GM21367 (cell line): ENCODE measurements at regions not wholly inside any gene's neighbourhood (a gene's known extent, or its start where the extent isn't known, plus 50 kb on each side); places are given as distances from the start of the nearest gene placed in this dataset.

ENCODE experiments used
- ATAC-seq: cut with Tn5 transposase; IDR thresholded peaks from one replicate; pipeline ENCODE4 v1.9.1; 2021; ENCODE audit not compliant: unreplicated experiment

DNA sequence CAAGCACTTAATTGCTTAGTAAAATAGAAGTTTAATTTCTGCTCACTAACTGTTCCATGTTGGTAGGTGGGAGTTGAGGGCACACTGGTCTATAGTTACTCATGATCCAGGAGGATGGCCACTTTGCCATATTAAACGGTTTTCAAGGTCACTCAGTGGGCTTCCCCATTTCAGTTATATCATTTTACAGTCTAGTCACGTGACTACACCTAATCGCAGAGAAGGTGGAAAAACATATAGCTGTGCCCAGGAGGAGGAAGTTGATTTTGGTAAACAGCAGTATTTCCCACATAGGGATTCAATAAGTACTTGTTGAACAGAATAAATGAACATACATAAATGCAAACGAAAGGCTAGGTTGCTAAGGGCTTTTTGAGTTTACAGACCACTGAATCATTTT, 541.1 kb upstream of the CAMK1G start:
- no peak for ATAC-seq

DNA sequence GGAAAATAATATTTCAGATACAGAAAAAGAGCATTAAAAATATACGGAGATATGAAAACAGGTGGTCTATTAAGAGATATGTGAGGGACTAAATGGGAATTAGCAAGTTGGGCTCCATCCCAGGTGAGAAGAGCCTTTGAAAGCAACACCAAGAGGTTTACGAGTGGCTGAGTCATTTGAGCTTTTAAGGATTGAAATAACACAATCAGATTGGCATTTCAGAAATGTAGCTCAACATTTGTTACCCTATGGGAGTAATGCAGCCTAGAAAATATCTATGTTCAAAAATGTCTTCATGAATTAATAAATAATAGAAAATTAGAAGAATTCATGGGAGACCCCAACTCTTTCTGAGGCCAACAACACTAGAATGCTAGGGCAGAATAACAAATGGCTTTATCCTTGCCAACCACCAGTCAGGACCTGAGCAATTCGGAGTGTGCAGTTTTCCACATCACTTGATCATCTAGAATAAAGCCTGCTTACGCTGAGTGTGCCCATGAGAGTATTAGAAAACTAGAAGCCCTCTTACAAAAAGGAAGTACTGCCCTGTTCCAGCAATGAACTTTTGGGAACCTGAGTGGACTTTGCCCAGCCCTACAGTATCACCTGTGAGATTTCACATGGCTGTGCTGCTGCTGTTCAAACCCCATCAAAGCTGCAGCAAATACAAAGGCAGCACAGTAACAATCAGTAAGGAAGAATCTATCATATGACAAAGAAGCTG, 538.0 kb upstream of the CAMK1G start:
- no peak for ATAC-seq

DNA sequence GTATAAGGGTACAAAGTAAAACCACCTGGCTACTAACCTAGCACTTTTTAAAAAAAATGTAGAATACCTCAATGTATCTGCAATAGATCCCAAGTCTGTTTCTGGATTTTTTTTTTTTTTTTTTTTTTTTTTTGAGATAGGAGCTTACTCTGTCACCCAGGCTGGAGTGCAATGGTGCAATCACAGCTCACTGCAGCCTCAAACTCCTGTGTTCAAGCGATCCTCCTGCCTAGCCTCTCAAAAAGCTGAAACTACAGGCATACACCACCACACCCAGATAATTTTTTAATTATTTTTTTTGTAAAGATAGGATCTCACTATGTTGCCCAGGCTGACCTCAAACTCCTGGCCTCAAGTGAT, 537.5 kb upstream of the CAMK1G start:
- no peak for ATAC-seq

DNA sequence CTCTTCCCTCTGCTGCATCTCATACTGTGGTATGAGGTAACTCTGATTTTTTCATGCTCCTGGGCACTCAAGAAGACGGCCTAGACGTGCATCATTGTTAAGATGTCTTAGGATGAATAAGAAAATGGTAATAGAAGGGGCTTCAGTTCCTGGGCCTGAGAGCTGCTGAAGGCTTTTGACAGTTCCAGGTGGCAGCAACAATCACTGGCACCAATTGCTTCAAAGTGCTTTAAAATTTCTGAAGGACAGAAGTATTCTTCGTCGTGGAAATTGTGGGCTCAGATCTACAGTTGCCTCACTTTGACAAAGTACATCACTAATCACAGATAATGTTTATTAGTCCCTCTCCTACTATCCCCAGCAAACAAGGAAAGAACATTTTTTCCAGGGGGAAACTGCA, 536.6 kb upstream of the CAMK1G start:
- no peak for ATAC-seq

DNA sequence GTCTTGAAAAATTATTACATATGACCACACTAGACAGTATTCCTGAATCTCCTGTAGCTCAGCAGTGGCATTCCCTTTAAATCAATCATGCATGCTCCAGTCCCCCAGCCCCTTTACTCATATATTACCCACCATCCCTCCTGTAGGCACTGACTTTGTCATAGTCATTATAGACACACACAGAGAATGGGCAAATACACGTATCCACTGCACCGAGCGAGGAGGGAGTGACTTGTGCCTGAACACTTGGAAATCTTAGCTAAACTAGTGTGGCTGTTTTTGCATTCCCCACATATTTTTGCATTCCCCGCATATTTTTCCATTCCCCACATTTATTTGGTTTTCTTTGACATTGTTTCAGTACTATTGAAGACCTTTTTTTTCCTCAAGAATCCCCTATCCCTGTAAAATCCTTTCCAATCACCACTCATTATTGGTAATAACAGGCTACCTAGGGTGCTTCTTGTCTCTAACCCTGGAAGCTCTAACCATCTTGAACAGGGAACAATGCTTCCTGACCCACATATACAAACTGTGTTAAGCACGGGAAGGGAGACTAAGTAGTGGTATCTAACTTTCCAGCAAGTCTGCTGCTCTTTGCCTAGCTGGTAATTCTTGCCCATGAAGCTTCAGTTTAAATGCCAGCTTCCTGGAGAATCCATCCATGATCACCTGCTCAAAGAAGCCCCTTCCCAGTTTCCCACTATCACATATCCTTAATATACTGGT, 534.4 kb upstream of the CAMK1G start:
- ATAC-seq = no peak

DNA sequence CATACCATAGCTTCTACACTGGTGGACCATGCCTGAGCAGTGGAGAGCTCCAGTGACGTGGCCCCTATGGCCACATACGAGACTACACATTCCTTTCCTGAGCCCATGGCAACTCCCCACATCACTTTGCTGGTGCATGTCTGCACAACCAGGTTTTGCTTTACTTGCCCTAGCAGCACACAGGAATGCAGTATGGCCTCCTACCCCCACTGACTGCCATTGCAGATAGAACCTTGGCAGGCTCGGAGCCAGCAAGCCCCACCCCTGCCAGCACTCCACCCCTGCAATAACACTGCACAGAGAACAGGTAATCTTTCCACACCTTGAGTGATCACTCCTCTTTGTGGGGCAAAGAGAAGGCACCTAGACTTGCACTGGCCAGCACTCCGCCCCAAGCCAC, 531.9 kb upstream of the CAMK1G start:
- no peak for ATAC-seq

DNA sequence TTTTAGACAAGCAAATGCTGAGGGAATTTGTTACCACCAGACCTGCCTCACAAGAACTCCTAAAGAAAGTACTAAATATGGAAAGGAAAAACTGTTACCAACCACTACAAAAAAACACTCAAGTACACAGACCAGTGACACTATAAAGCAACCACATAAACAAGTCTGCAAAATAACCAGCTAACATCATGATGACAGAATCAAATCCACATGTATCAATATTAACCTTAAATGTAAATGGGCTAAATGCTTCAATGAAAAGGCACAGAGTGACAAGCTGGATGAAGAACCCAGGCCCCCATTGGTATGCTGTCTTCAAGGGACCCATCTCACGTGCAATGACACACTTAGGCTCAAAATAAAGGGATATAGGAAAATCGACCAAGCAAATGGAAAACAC, 529.9 kb upstream of the CAMK1G start:
- no peak for ATAC-seq

DNA sequence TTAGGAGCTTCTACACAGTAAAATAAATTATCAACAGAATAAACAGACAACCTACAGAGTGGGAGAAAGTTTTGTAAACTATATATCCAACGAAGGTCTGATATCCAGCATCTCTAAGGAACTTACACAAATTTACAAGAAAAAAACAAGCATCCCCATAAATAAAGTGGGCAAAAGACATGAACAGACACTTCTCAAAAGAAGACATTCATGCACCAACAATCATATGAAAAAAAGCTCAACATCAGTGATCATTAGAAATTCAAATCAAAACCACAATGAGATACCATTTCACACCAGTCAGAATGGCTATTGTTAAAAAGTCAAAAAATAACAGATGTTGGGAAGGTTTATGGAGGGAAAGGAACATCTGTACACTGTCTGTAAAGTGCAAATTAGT, 526.4 kb upstream of the CAMK1G start:
- ATAC-seq = no peak

DNA sequence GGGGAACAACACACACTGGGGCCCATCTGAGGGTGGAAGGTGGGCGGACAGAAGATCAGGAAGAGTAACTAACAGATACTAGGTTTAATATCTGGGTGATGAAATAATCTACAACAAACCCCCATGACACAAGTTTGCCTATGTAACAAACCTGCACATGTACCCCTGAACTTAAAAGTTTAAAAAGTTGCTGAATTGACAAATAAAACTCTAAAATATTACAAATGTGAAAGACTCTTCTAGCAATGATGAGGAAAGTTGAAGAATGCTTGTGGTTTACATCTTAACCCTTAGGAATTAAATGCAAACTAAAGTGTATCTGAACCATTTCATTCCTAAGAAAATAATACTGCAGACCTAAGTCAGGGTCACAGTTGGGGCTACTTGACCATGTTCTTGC, 525.6 kb upstream of the CAMK1G start:
- no peak for ATAC-seq

DNA sequence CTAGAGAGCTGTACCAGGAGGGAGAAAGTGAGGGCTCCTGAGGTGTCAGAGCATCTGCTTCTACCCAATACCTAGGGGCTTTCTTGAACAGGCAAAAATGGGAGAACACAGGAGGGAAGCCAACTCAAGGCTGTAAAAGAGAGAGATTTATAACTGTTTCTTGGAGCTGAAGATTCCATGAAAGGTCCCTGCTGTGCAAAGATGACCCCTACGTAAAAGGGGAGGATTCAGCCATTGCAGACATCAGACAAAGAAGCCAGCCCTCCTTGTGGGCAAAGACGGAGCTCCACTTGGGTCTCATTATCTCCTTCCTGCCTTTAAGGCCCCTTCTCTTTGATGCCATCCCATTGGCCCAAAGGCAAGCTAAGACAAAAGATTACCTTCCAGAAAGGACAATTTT, 524.1 kb upstream of the CAMK1G start:
- ATAC-seq = no peak

DNA sequence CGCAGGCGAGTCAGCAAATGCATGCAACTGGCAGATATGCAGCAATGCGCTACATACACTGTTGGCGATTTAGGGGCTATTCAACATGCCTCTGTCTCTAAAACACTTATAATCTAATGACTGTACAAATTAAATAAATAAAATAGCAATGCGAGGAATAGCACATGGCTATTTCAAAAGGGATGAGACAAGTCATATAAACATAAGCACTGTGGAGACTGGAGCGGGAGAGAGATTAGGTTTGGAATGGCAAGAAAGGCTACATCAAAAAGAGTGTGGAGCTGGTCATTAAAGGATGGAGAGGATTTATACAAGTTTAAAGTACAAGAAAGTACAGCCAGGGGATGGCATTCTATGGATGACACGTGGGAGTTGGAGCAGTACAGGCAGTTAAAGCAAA, 523.5 kb upstream of the CAMK1G start:
- ATAC-seq = no peak

DNA sequence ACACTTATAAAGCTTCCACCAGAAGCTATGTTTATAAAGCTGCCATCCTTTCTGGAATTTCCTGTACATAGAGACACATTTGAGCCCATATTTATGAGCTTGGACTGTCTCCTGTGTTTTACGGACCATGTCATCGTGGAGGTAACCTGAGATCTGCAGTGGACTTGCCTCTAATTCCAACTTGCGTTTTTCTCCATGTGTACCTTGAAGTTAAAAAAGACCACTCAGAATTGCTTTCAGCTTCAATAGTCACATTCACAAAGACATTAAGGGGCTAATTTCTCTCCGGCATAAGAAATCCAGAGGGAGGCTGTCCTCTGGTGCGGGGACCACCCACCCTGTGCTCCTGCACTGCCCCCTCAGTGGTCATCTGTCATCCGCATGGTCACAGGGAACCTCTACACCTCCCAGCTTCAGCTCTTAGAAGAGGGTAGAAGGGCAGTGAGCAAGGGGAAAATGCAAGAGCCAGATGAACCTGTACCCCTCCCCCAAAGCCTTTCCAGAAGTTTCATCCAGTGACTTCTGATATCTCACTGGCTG, 521.4 kb upstream of the CAMK1G start:
- no peak for ATAC-seq

DNA sequence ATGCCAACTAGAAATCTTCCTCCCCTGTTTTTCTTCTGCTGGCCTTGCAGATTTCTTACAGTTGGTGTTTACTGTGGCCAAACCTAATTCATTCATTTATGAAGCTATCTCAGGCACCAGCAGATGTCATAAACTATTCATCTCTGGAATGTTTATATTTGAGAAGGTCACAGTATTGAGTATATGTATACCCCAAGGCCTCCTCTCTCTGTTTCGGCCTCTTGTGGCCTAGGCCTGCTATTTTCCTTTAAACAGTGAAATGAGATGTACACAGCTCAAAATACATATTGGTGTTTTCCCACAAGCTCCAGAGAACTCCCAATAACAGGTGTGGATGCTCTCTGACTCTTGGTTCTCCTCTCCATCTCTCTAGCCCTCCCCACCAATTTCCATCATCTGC, 520.7 kb upstream of the CAMK1G start:
- no peak for ATAC-seq

DNA sequence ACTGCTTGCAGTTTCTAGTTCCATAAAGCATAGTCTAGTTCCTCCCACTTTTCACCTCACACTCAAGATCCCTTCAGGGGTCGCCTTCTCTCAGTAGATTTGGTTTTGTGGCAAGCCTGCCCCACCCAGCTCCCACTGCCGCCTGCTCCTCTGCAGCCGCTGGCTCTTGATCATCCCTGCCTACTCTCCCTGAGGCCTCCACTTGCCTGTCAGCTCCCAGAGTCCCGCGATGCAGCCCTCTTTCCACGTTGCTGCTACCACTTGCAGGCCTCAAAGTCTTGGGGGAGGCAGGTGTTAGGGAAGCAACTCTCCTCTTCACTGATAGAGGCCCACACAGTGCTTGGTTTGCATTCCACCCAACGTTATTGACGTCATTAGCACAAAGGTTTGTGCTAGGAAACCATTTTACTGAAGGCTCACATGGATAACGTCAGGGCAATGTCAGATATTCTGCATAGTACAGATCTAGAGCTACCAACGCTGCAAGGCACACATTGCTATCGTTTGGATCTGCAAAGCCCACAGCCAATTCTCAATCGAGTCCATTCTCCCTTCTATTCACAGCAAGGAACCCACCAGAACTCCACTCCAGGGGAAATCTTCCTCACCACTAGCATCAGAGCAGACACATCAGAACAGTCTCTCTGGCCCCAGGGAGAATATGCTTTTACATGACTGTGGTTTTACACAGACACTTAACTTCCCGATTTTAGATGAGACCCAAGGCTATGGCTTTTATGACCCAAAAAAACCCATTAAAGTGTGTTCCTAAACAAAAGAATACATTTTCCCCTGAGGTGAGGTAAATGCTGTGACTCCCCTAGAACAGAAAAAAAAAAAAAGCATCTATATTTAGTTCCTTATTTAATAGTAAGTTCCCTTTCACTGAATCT, 519.5 kb upstream of the CAMK1G start:
- ATAC-seq = no peak

DNA sequence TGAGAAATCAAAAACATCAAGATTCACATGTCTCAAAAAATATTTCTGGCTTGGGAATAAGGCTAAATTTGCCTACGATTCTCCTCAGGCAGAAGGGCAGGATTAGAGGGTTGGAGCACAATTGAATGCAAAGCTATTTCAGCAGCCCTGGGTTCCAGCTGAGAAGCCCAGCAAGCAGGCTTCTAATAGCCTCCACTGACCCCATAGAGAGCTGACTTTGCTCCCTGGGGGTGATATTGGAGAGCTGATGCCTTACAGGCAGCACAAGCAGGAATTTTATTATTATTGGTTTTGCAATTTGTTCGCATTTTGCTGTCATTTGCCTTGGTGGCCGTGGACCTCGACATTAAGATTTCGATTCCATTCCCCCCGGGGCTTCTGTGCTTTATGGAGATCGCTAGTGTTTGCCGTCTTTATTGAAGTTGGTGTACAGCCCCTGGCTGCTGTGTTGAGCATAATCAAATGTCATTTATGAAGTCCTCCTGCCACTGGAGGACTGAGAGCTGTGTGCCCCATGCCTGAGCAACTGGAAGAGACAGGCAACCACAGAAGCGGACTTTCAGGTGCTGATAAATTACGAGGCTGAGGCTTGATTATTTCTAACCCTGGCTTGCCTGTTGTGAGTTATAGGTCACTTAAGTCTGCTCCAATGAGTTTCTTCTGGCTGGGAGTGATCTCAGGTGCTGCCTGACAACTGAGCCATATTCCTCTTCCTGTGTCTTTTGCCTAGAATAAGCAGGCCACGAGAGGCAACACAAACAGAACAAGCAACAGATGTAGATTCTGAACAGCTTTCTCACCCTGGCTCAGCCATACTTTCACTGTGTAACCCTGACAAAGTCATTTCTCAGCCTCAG, 518.4 kb upstream of the CAMK1G start:
- ATAC-seq = no peak

DNA sequence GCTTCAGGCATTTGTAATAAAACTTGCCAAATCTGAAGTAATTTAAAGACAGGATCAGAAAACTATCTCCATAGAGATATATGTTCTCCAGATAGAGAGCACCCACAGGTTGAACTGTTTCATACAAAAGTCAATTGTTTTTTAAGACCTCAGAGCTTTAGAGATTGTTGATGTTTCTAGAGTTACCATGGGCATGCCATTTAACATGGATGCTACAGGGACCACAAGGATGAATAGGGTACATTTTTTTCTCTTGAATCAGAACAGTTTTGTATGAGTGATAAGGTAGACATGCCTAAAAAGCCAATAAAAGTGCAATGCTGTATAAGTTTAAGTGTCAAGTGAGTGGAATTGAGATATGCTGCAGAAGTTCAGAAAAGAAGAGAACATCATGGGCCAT, 511.0 kb upstream of the CAMK1G start:
- ATAC-seq = no peak

DNA sequence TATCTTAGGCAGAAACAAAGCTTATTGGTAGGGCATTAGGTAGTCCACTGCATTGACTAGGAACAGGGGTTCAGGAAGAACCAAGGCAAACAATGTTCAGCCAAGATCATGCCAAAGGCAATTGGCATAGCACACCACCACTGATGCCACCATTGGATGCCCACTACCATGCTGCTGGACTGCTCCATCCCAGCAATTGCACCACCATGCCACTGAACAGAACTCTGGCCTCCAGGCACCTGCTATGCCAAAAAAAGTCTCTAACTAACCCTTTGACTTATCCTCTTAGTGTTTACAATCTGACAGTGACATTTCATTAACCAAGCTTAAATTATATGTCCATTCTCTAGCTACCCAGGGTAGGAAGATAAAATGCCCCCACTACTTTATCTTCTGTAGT, 509.6 kb upstream of the CAMK1G start:
- no peak for ATAC-seq

DNA sequence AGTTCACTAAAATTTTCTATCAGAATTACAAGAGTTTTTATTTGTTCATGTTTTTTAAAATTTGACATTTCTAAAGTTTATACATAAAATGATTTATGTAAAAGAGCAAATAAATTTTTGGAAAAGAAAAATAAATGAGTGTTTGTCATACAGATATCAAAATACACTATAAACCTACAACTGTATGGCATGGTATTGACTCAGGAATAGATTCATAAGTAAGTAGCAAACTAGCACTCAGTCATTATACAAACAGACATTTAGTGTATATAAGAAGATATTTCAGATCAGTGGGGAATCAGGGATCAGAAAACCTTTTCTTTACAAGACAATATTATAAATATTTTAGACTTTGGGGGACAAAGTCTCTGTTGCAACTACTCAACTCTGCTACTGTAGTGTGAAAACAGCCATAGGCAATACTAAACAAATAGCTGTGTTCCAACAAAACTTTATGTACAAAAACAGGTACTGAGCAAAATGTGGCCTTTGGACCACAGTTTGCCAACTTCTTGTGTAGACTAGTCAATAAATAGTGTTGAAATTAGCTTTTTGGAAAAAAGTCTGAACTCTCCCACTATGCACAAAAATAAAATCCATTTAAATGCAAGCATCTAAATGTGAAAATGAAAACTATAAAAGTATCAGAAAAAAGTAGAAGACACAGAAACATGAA, 508.8 kb upstream of the CAMK1G start:
- no peak for ATAC-seq

DNA sequence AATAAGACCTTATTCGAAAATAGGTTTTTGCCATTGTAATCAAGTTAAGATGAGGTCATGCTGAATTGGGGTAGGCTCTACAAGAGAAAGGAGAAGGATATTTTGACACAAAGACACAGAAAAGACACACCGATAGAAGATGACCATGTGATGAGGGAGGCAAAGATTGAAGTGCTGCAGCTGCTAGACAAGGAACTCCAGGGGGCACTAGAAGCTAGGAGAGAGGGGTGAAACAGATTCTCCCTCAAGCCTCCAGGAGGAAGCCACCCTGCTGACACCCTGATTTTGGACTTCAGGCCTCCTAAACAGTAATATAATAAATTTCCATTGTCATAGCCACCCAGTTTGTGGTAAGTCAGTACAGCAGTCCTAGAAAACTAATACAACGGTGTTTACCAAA, 506.8 kb upstream of the CAMK1G start:
- ATAC-seq = no peak

DNA sequence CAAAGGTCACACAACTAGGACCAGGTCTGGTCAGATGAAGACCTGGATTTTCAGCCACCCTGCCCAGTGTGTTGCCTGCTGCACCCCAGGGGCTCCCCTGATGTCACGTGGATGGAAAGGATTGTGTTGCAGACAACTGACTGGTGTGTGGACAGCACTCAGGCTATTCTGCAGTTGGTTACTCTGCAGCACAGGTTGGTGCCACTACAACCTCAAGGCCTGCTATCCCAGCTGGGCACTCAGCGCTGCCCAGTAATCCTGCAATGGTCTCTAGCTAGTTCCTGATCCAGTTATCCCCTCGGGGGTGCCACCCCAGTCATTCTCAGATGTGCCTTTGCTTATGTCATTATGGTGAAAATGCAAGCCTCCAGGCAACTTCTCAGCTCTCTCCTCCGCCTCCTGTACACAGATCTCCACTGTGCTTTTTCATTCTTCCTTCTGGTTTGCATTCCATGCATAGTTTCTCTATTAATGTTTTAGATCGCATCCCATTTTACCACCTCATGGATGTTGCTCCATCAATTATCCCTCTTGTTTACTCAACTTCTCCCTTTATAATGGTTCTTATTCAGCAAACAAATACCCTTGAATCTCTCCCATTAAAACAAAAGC, 503.2 kb upstream of the CAMK1G start:
- ATAC-seq = no peak
